WERI-Rb-1 (cell line): ENCODE measurements at regions not wholly inside any gene's neighbourhood (a gene's known extent, or its start where the extent isn't known, plus 50 kb on each side); places are given as distances from the start of the nearest gene placed in this dataset.

Experiments
- DNase-seq: peaks from one replicate; pipeline ENCODE4 v3.0.0-alpha.2; 2020
- H3K27ac ChIP-seq: fragments of 250-450 bp; sonication (Bioruptor Pico); 2 replicates; pipeline ENCODE4 v1.5.1; 2020; ENCODE audit warnings: mild to moderate bottlenecking, moderate library complexity
- H3K27me3 ChIP-seq: fragments of 250-450 bp; sonication (Bioruptor Pico); 2 replicates; pipeline ENCODE4 v1.5.1; 2021; ENCODE audit warnings: mild to moderate bottlenecking, low read depth, moderate library complexity; ENCODE audit not compliant: insufficient read depth, severe bottlenecking
- H3K36me3 ChIP-seq: fragments of 250-450 bp; sonication (Bioruptor Pico); 2 replicates; pipeline ENCODE4 v1.5.1; 2020; ENCODE audit warnings: mild to moderate bottlenecking, moderate library complexity
- H3K4me3 ChIP-seq: 2 replicates; pipeline ENCODE4 v1.5.1; 2011; ENCODE audit warnings: low read depth, mild to moderate bottlenecking, control low read depth, low read length
- H3K9me3 ChIP-seq: fragments of 250-450 bp; sonication (Bioruptor Pico); 2 replicates; pipeline ENCODE4 v1.5.1; 2021; ENCODE audit warnings: mild to moderate bottlenecking, moderate library complexity; ENCODE audit not compliant: severe bottlenecking
- TF ChIP-seq, protein P1 (sequence below): IDR thresholded peaks from 2 replicates; pipeline ENCODE4 v1.5.1; 2011; ENCODE audit warnings: low read depth, mild to moderate bottlenecking, control low read depth, inconsistent platforms, low read length

DNA sequence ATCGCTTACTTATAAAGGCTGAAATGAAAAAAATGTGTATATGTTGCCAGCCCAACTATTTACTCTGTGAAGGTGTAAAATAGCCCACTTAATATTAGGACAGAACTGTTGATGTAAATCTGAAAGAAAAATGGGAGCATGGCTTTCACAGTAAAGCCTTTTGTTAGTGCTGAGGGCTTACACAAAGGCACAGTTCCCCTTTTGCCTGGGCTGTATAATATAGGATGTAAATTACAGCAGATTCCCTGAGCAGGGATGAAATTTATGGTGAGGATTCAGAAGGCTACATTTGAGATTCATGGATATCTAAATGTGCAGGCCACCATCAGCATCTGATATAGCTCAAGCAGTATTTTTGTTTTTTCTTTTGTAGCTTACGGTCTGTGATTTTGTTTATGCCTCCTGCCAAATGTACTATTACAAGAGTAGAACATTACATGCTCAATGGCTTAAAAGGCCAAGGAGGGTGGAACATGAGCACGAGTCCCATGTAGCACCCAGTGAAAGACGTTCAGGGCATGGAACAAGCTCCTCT is 109.1 kb upstream of the ATP10A start:
- Histone ChIP-seq H3K4me3 (no peak overlapping the region), H3K27me3 (no peaks in the 10 kb centered on the region), H3K36me3 (no peaks in the 10 kb centered on the region), H3K27ac (no peak overlapping the region), H3K9me3 (peaks cover 8% of the 10 kb centered on the region)
- no peak for DNase-seq
- TF ChIP-seq, protein P1, sequence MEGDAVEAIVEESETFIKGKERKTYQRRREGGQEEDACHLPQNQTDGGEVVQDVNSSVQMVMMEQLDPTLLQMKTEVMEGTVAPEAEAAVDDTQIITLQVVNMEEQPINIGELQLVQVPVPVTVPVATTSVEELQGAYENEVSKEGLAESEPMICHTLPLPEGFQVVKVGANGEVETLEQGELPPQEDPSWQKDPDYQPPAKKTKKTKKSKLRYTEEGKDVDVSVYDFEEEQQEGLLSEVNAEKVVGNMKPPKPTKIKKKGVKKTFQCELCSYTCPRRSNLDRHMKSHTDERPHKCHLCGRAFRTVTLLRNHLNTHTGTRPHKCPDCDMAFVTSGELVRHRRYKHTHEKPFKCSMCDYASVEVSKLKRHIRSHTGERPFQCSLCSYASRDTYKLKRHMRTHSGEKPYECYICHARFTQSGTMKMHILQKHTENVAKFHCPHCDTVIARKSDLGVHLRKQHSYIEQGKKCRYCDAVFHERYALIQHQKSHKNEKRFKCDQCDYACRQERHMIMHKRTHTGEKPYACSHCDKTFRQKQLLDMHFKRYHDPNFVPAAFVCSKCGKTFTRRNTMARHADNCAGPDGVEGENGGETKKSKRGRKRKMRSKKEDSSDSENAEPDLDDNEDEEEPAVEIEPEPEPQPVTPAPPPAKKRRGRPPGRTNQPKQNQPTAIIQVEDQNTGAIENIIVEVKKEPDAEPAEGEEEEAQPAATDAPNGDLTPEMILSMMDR: no peak

DNA sequence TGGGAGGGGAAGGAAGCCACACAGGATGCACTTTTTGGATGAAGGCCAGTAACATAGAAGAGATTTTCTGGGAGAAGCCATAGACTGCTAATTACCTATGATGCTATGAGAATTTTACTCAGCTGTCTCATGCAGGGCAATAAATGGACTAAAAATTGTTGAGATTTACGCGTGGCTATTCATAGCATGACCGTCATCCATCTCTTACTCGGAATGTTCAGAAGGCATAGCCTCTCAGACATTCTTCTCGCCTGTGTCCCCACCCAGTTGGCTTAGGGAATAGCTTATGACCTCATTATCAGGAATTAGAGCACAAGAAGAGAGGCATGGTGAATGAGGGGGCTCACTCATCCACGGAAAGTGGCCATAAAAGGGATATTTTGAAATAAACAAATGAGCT is 107.9 kb upstream of the ATP10A start:
- Histone ChIP-seq H3K9me3 (peaks cover 8% of the 10 kb centered on the region), H3K4me3 (no peak overlapping the region), H3K27me3 (no peaks in the 10 kb centered on the region), H3K36me3 (no peaks in the 10 kb centered on the region), H3K27ac (no peak overlapping the region)
- TF ChIP-seq, protein P1: no peak
- no peak for DNase-seq

DNA sequence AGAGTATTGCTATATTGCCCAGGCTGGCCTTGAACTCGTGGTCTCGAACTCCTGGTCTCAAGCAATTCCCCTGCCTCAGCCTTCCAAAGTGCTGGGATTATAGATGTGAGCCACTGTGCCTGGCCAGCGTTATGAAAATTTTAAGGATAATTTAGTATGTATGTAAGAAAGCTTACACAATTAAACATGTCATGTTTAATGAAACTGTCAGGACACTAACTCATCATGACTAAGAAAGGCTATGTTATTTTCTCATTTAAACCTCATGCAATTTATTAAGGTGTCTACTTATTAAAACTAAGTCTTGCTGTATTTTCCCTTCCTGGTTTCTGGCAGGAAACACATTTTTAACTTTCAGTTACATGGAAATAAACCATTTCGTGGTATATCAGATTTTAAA is 106.8 kb upstream of the ATP10A start:
- DNase-seq: no peak
- TF ChIP-seq, protein P1: no peak

DNA sequence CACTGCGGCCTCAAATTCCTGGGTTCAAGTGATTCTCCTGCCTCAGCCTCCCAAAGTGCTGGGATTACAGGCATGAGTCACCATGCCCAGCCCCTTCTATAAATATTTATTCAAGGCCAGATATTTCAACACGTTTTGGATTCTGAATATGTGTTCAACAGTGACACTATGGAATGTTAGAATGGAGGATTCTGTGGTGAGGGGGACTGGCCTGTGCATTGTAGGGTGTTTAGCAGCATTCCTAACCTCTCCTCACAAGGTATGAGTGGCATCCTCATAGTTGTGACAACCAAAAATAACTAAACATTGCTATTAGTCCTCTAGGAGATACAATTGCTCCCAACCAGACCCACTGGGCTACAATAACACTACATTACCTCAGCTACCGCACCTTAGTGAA is 104.0 kb upstream of the ATP10A start:
- Histone ChIP-seq H3K4me3 (no peak overlapping the region), H3K9me3 (peaks cover 2% of the 10 kb centered on the region), H3K27ac (no peak overlapping the region), H3K36me3 (no peaks in the 10 kb centered on the region), H3K27me3 (no peaks in the 10 kb centered on the region)
- TF ChIP-seq, protein P1: no peak
- DNase-seq: no peak

More for the DNA sequence above, 106.8 kb upstream of the ATP10A start:
- no peaks in the 10 kb centered on the region for H3K27me3 ChIP-seq
- peaks cover 8% of the 10 kb centered on the region for H3K9me3 ChIP-seq
- no peaks in the 10 kb centered on the region for H3K36me3 ChIP-seq
- no peak overlapping the region for H3K27ac ChIP-seq
- no peak overlapping the region for H3K4me3 ChIP-seq

DNA sequence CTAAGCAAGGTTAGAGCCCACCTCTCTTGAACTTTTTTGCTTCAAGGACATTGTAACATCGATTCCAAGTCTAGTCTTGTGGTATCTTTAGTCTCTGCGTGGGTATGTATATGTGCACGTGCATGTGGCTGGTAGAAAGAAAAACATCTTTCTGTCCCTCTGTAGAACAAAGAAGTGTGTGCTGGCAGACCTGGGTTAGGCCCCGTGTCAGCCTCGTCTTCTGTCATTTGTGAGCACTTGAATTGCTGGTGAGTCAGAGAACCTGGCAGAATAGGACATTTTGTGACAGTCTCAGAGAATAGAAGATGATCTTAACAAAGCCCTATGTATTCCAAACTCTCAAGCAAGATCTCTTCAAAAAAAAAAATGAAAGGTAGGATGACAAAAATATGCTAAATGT is 102.2 kb upstream of the ATP10A start:
- peaks cover 2% of the 10 kb centered on the region for H3K9me3 ChIP-seq
- TF ChIP-seq, protein P1: no peak
- DNase-seq: no peak
- H3K4me3 ChIP-seq: no peak overlapping the region
- no peak overlapping the region for H3K27ac ChIP-seq
- no peaks in the 10 kb centered on the region for H3K36me3 ChIP-seq
- H3K27me3 ChIP-seq: no peaks in the 10 kb centered on the region

DNA sequence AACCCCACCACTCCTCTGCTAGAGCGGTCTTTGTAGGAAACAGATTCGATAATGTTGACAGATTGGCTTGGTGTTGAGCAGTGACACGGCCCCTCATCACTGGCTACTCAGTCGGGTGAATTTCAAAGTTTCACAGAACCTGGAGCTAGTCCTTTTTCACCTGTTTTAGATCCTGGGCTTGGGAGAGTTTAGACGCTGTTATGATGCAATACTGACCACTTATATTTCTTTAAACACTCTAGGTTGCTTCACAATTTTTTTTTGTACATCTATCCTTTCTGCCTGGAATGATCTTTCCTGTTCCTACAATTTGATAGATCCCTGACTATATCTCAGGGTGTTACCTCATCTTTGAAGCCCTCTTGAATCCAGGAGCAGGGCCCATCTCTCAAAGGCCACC is 97.1 kb upstream of the ATP10A start:
- TF ChIP-seq, protein P1: no peak
- Histone ChIP-seq H3K9me3 (peaks cover 2% of the 10 kb centered on the region), H3K27ac (no peak overlapping the region), H3K4me3 (no peak overlapping the region), H3K36me3 (no peaks in the 10 kb centered on the region), H3K27me3 (no peaks in the 10 kb centered on the region)
- no peak for DNase-seq
